Gastroesophageal sphincter (tissue), 3 donors: ENCODE measurements at regions not wholly inside any gene's neighbourhood (a gene's known extent, or its start where the extent isn't known, plus 50 kb on each side); places are given as distances from the start of the nearest gene placed in this dataset.

Experiments
- EP300 ChIP-seq: sonication (generic); formaldehyde crosslinking; IDR thresholded peaks from one replicate; pipeline ENCODE4 v1.6.1; 2017; ENCODE audit warnings: antibody characterized with exemption, mild to moderate bottlenecking
- POLR2A ChIP-seq, 2 donors: fragments of 450-650 bp; IDR thresholded peaks; one replicate each; pipeline ENCODE4 v1.6.1; 2017; ENCODE audit warnings: antibody characterized with exemption in 2 of 2, mild to moderate bottlenecking in 2 of 2, moderate library complexity in 1 of 2
- TF ChIP-seq, protein P1 (sequence below), 4 experiments: fragments of 200-600 bp in 2 of 4; fragments of 450-650 bp in 2 of 4; sonication (generic) in 1 of 4; IDR thresholded peaks; one replicate each; pipeline ENCODE4 v1.5.1; 2017 to 2019; ENCODE audit warnings: antibody characterized with exemption in 4 of 4, mild to moderate bottlenecking in 2 of 4, moderate library complexity in 2 of 4

DNA sequence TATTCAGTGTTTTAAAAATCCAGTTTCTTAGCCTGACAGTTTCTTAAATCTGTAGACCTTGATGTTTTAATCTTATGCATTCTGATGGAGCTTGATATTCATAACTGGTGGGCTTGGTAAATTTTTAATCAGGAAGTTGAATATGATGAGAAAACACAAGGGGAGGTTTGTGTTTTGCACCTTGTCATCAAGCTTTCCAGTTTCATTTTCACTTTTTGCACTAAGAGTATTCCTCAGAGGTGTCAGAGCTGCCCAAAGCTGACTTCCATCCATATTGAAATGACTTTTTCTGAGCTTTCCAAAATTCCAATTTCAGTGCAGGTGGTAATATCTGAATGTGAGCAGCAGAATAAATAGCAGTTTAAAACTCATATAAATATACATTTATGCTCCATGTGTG lies 555.0 kb upstream of the RBFOX1 start:
- TF ChIP-seq, protein P1, sequence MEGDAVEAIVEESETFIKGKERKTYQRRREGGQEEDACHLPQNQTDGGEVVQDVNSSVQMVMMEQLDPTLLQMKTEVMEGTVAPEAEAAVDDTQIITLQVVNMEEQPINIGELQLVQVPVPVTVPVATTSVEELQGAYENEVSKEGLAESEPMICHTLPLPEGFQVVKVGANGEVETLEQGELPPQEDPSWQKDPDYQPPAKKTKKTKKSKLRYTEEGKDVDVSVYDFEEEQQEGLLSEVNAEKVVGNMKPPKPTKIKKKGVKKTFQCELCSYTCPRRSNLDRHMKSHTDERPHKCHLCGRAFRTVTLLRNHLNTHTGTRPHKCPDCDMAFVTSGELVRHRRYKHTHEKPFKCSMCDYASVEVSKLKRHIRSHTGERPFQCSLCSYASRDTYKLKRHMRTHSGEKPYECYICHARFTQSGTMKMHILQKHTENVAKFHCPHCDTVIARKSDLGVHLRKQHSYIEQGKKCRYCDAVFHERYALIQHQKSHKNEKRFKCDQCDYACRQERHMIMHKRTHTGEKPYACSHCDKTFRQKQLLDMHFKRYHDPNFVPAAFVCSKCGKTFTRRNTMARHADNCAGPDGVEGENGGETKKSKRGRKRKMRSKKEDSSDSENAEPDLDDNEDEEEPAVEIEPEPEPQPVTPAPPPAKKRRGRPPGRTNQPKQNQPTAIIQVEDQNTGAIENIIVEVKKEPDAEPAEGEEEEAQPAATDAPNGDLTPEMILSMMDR (IDR thresholded peaks at IDR 0.05): no peak
- no peak for TF ChIP-seq POLR2A (IDR thresholded peaks at IDR 0.05)
- no peak for TF ChIP-seq EP300
